ENCODE measurements at regions not wholly inside any gene's neighbourhood (a gene's known extent, or its start where the extent isn't known, plus 50 kb on each side); places are given as distances from the start of the nearest gene placed in this dataset.

- CTCF ChIA-PET: no interaction called here
- POLR2A ChIA-PET: no interaction called here
- no peak for TF ChIP-seq L3MBTL2 (conservative IDR thresholded peaks at IDR 0.05)
- no peak for TF ChIP-seq TARDBP (IDR thresholded peaks at IDR 0.05)
- no peak for DNase-seq (ENCODE audit: extremely low spot score)
Observed at GRCh38 chr1:221630236-221630635, 111.7 kb downstream of the DUSP10 start.

- TF ChIP-seq NFRKB (IDR thresholded peaks at IDR 0.05) (no peak), LEF1 (IDR thresholded peaks at IDR 0.05; ENCODE audit: borderline replicate concordance) (no peak), FOXA1 (IDR thresholded peaks at IDR 0.05) (no peak), ARNT (IDR thresholded peaks at IDR 0.05) (no peak), PKNOX1 (IDR thresholded peaks at IDR 0.05) (no peak), HDGF (IDR thresholded peaks at IDR 0.05; ENCODE audit: borderline replicate concordance) (no peak), SP1 (IDR thresholded peaks at IDR 0.05) (no peak), ELF4 (IDR thresholded peaks at IDR 0.05) (no peak), CTBP1 (IDR thresholded peaks at IDR 0.05; ENCODE audit: borderline replicate concordance) (no peak), BHLHE40 (IDR thresholded peaks at IDR 0.05; ENCODE audit: borderline replicate concordance) (no peak), L3MBTL2 (conservative IDR thresholded peaks at IDR 0.05) (no peak), TARDBP (IDR thresholded peaks at IDR 0.05) (no peak), ZNF384 (IDR thresholded peaks at IDR 0.05) (no peak), FOXK2 (IDR thresholded peaks at IDR 0.05) (no peak), FOXM1 (IDR thresholded peaks at IDR 0.05; ENCODE audit: borderline replicate concordance) (no peak)
- ChIA-PET CTCF (interaction anchor here (0.6 kb wide), 1 partner anchor 416 kb away, joined by 4 read pairs; no protein-coding TSS in a partner anchor), POLR2A (no interaction called here)
- no peak for DNase-seq (ENCODE audit: extremely low spot score)
Observed at GRCh38 chr1:221631556-221631955, 110.3 kb downstream of the DUSP10 start.

- ChIA-PET POLR2A (no interaction called here), CTCF (no interaction called here)
- DNase-seq (ENCODE audit: extremely low spot score): no peak
- TF ChIP-seq ARNT (IDR thresholded peaks at IDR 0.05): no peak
- TF ChIP-seq FOXK2 (IDR thresholded peaks at IDR 0.05): no peak
- TF ChIP-seq ZNF384 (IDR thresholded peaks at IDR 0.05): no peak
- TF ChIP-seq TARDBP (IDR thresholded peaks at IDR 0.05): no peak
- no peak for TF ChIP-seq SP1 (IDR thresholded peaks at IDR 0.05)
- no peak for TF ChIP-seq FOXA1 (IDR thresholded peaks at IDR 0.05)
- TF ChIP-seq CTBP1 (IDR thresholded peaks at IDR 0.05; ENCODE audit: borderline replicate concordance): no peak
- no peak for TF ChIP-seq NFRKB (IDR thresholded peaks at IDR 0.05)
- TF ChIP-seq L3MBTL2 (conservative IDR thresholded peaks at IDR 0.05): no peak
- no peak for TF ChIP-seq SUZ12 (IDR thresholded peaks at IDR 0.05)
- no peak for TF ChIP-seq ELF4 (IDR thresholded peaks at IDR 0.05)
- no peak for TF ChIP-seq BHLHE40 (IDR thresholded peaks at IDR 0.05; ENCODE audit: borderline replicate concordance)
Observed at GRCh38 chr1:221632072-221632471, 109.8 kb downstream of the DUSP10 start.

GRCh38 chr1:221633841-221634409, 108.0 kb downstream of the DUSP10 start:
- no peak for DNase-seq (ENCODE audit: extremely low spot score)
- CTCF ChIA-PET: no interaction called here
- POLR2A ChIA-PET: no interaction called here
- no peak for TF ChIP-seq SUZ12 (IDR thresholded peaks at IDR 0.05)
- TF ChIP-seq FOXM1 (IDR thresholded peaks at IDR 0.05; ENCODE audit: borderline replicate concordance): no peak
- TF ChIP-seq ELF4 (IDR thresholded peaks at IDR 0.05): no peak
- no peak for TF ChIP-seq TARDBP (IDR thresholded peaks at IDR 0.05)
- TF ChIP-seq NFRKB (IDR thresholded peaks at IDR 0.05): no peak
- no peak for TF ChIP-seq CTBP1 (IDR thresholded peaks at IDR 0.05; ENCODE audit: borderline replicate concordance)
- TF ChIP-seq LEF1 (IDR thresholded peaks at IDR 0.05; ENCODE audit: borderline replicate concordance): no peak
- TF ChIP-seq SP1 (IDR thresholded peaks at IDR 0.05): no peak
- TF ChIP-seq BHLHE40 (IDR thresholded peaks at IDR 0.05; ENCODE audit: borderline replicate concordance): no peak
- TF ChIP-seq ARNT (IDR thresholded peaks at IDR 0.05): no peak

GRCh38 chr1:221634606-221635005, 107.3 kb downstream of the DUSP10 start:
- ChIA-PET POLR2A (no interaction called here), CTCF (no interaction called here)
- no peak for DNase-seq (ENCODE audit: extremely low spot score)
- TF ChIP-seq ZNF384 (IDR thresholded peaks at IDR 0.05): no peak
- TF ChIP-seq PKNOX1 (IDR thresholded peaks at IDR 0.05): no peak
- TF ChIP-seq CTBP1 (IDR thresholded peaks at IDR 0.05; ENCODE audit: borderline replicate concordance): no peak
- no peak for TF ChIP-seq ARNT (IDR thresholded peaks at IDR 0.05)
- no peak for TF ChIP-seq SP1 (IDR thresholded peaks at IDR 0.05)
- no peak for TF ChIP-seq FOXK2 (IDR thresholded peaks at IDR 0.05)
- no peak for TF ChIP-seq NFRKB (IDR thresholded peaks at IDR 0.05)
- TF ChIP-seq HDGF (IDR thresholded peaks at IDR 0.05; ENCODE audit: borderline replicate concordance): no peak
- no peak for TF ChIP-seq LEF1 (IDR thresholded peaks at IDR 0.05; ENCODE audit: borderline replicate concordance)
- no peak for TF ChIP-seq SUZ12 (IDR thresholded peaks at IDR 0.05)
- TF ChIP-seq L3MBTL2 (conservative IDR thresholded peaks at IDR 0.05): no peak
- TF ChIP-seq BHLHE40 (IDR thresholded peaks at IDR 0.05; ENCODE audit: borderline replicate concordance): no peak
- TF ChIP-seq ELF4 (IDR thresholded peaks at IDR 0.05): no peak
- TF ChIP-seq FOXM1 (IDR thresholded peaks at IDR 0.05; ENCODE audit: borderline replicate concordance): no peak
- no peak for TF ChIP-seq FOXA1 (IDR thresholded peaks at IDR 0.05)

GRCh38 chr1:221635305-221635704, 106.6 kb downstream of the DUSP10 start:
- no peak for DNase-seq (ENCODE audit: extremely low spot score)
- CTCF ChIA-PET: no interaction called here
- TF ChIP-seq FOXK2 (IDR thresholded peaks at IDR 0.05) (no peak), TARDBP (IDR thresholded peaks at IDR 0.05) (no peak), SP1 (IDR thresholded peaks at IDR 0.05) (no peak), BHLHE40 (IDR thresholded peaks at IDR 0.05; ENCODE audit: borderline replicate concordance) (no peak), SUZ12 (IDR thresholded peaks at IDR 0.05) (no peak), CTBP1 (IDR thresholded peaks at IDR 0.05; ENCODE audit: borderline replicate concordance) (no peak), NFRKB (IDR thresholded peaks at IDR 0.05) (no peak), L3MBTL2 (conservative IDR thresholded peaks at IDR 0.05) (no peak), HDGF (IDR thresholded peaks at IDR 0.05; ENCODE audit: borderline replicate concordance) (no peak), LEF1 (IDR thresholded peaks at IDR 0.05; ENCODE audit: borderline replicate concordance) (no peak), ZNF384 (IDR thresholded peaks at IDR 0.05) (no peak), ELF4 (IDR thresholded peaks at IDR 0.05) (no peak), ARNT (IDR thresholded peaks at IDR 0.05) (no peak)
- POLR2A ChIA-PET: no interaction called here

GRCh38 chr1:221636096-221636495, 105.8 kb downstream of the DUSP10 start:
- DNase-seq (ENCODE audit: extremely low spot score): no peak
- CTCF ChIA-PET: no interaction called here

More at GRCh38 chr1:221636096-221636495, 105.8 kb downstream of the DUSP10 start:
- TF ChIP-seq TARDBP (IDR thresholded peaks at IDR 0.05) (no peak), SP1 (IDR thresholded peaks at IDR 0.05) (no peak), BHLHE40 (IDR thresholded peaks at IDR 0.05; ENCODE audit: borderline replicate concordance) (no peak), NFRKB (IDR thresholded peaks at IDR 0.05) (no peak), CTBP1 (IDR thresholded peaks at IDR 0.05; ENCODE audit: borderline replicate concordance) (no peak), SUZ12 (IDR thresholded peaks at IDR 0.05) (no peak), FOXK2 (IDR thresholded peaks at IDR 0.05) (no peak), ELF4 (IDR thresholded peaks at IDR 0.05) (no peak), ARNT (IDR thresholded peaks at IDR 0.05) (no peak), FOXA1 (IDR thresholded peaks at IDR 0.05) (no peak), FOXM1 (IDR thresholded peaks at IDR 0.05; ENCODE audit: borderline replicate concordance) (no peak), LEF1 (IDR thresholded peaks at IDR 0.05; ENCODE audit: borderline replicate concordance) (no peak)
- POLR2A ChIA-PET: no interaction called here

Data from HEK293T (cell line).